ENCODE measurements at regions not wholly inside any gene's neighbourhood (a gene's known extent, or its start where the extent isn't known, plus 50 kb on each side); places are given as distances from the start of the nearest gene placed in this dataset.
"Not testable (repeated sequence)": the region's sequence is repeated elsewhere in the genome, so short reads cannot be mapped to it uniquely, and the experiment has no call there.

GRCh38 chr3:159510988-159511387, 477.6 kb upstream of the IL12A start:
- not testable (repeated sequence) for TF ChIP-seq EZH2 (IDR thresholded peaks at IDR 0.05); POLR2AphosphoS5 (IDR thresholded peaks at IDR 0.05; ENCODE audit: borderline replicate concordance, low read depth, low read length)

Measured in SK-N-MC (cell line).